ENCODE measurements at regions not wholly inside any gene's neighbourhood (a gene's known extent, or its start where the extent isn't known, plus 50 kb on each side); places are given as distances from the start of the nearest gene placed in this dataset.
A peak's percentile ranks its signal among the peaks of the same experiment; 100 is the strongest.

DNA sequence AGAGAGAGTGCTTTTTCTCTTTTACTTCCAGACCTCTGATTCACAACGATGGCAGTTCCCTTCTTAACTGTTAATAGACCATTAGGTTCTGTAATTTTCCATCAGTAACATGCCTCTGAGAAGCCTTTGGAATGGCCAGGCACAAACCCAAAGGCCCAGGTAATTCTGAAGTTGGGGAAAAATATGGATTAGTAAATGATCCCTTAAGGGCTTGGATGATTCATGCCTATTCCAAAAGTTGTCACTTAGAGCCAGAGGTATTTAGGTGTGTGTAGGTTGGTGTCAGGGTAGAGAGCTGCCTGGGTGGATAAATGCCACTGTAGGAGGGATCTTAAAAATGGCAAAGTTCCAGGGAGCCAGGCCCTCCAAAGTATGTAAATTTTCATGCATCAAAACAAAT lies 228.8 kb downstream of the PLK2 start:
- H3K9ac ChIP-seq (ENCODE audit: low read length in 5 of 5): no peak overlapping the region
- no peaks in the 10 kb centered on the region for H3K36me3 ChIP-seq (ENCODE audit: control insufficient read depth in 5 of 5, insufficient read depth in 5 of 5, low read length in 5 of 5)
- no peak overlapping the region for H3K4me3 ChIP-seq (ENCODE audit: low read depth in 1 of 5, low read length in 5 of 5)
- H3K9me3 ChIP-seq (ENCODE audit: control insufficient read depth in 5 of 5, low read length in 5 of 5): no peaks in the 10 kb centered on the region
- H3K27ac ChIP-seq (ENCODE audit: low read depth, low read length): no peak overlapping the region
- peaks cover 0 to 12% (median 0%) of the 10 kb centered on the region in 5 donors for H3K4me1 ChIP-seq (ENCODE audit: control insufficient read depth in 5 of 5, insufficient read depth in 5 of 5, low read length in 5 of 5)
- H3K27me3 ChIP-seq (ENCODE audit: control insufficient read depth in 5 of 5, insufficient read depth in 4 of 5, low read length in 5 of 5): no peaks in the 10 kb centered on the region

DNA sequence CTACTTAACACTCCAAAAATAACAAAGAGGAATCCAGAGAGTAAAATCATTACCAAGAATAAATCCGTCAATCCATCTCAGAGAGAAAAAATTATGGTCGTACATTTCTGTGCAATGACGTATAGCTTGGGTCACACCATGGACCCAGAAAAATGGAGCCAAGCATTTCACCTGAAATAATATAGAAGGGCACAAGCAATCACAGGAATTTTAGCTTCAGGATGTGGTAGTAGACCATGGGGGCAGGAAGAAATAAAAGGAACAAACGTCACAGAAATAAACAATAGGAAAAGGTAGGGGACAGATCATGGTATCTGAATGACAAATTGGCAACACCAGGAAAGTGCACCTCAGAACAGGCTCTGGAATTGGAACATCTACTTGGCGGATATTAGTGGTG lies 231.0 kb downstream of the PLK2 start:
- Histone ChIP-seq H3K9me3 (ENCODE audit: control insufficient read depth in 5 of 5, low read length in 5 of 5) (no peaks in the 10 kb centered on the region), H3K9ac (ENCODE audit: low read length in 5 of 5) (no peak overlapping the region), H3K4me1 (ENCODE audit: control insufficient read depth in 5 of 5, insufficient read depth in 5 of 5, low read length in 5 of 5) (peaks cover 0 to 11% (median 0%) of the 10 kb centered on the region in 5 donors), H3K27ac (ENCODE audit: low read depth, low read length) (no peak overlapping the region), H3K27me3 (ENCODE audit: control insufficient read depth in 5 of 5, insufficient read depth in 4 of 5, low read length in 5 of 5) (no peaks in the 10 kb centered on the region), H3K36me3 (ENCODE audit: control insufficient read depth in 5 of 5, insufficient read depth in 5 of 5, low read length in 5 of 5) (no peaks in the 10 kb centered on the region), H3K4me3 (ENCODE audit: low read depth in 1 of 5, low read length in 5 of 5) (no peak overlapping the region)

- Histone ChIP-seq H3K9ac (ENCODE audit: low read length in 5 of 5) (no peak overlapping the region), H3K4me1 (ENCODE audit: control insufficient read depth in 5 of 5, insufficient read depth in 5 of 5, low read length in 5 of 5) (peaks cover 0 to 11% (median 0%) of the 10 kb centered on the region in 5 donors), H3K4me3 (ENCODE audit: low read depth in 1 of 5, low read length in 5 of 5) (no peak overlapping the region), H3K27me3 (ENCODE audit: control insufficient read depth in 5 of 5, insufficient read depth in 4 of 5, low read length in 5 of 5) (no peaks in the 10 kb centered on the region), H3K27ac (ENCODE audit: low read depth, low read length) (no peak overlapping the region), H3K36me3 (ENCODE audit: control insufficient read depth in 5 of 5, insufficient read depth in 5 of 5, low read length in 5 of 5) (no peaks in the 10 kb centered on the region), H3K9me3 (ENCODE audit: control insufficient read depth in 5 of 5, low read length in 5 of 5) (no peaks in the 10 kb centered on the region)
Measured at GRCh38 chr5:58227858-58228257, 232.0 kb downstream of the PLK2 start.

DNA sequence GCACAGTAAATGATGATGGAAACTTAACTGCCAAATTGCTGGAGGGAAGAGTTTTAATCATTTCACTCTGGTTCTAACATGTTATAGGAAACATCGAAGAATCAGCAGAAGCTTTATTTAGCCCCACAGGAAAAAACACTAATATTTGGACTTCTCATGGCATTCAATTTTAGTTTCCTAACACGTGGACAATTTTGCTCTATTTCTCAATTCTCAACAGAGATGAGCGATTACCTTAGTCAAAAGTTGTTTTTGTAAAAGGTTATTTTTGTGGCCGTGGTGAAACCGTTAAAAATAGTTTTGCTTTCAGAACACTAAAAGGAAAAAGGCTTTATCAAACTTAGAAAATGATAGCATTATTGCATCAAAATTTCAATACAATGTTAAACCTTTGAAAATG lies 235.2 kb downstream of the PLK2 start:
- H3K27ac ChIP-seq (ENCODE audit: low read depth, low read length): no peak overlapping the region

GRCh38 chr5:58224221-58224620 lies 235.7 kb downstream of the PLK2 start:
- no peaks in the 10 kb centered on the region for H3K27me3 ChIP-seq (ENCODE audit: control insufficient read depth in 5 of 5, insufficient read depth in 4 of 5, low read length in 5 of 5)
- peaks cover 0 to 11% (median 0%) of the 10 kb centered on the region in 5 donors for H3K4me1 ChIP-seq (ENCODE audit: control insufficient read depth in 5 of 5, insufficient read depth in 5 of 5, low read length in 5 of 5)
- H3K36me3 ChIP-seq (ENCODE audit: control insufficient read depth in 5 of 5, insufficient read depth in 5 of 5, low read length in 5 of 5): no peaks in the 10 kb centered on the region
- H3K27ac ChIP-seq (ENCODE audit: low read depth, low read length): no peak overlapping the region
- no peaks in the 10 kb centered on the region for H3K9me3 ChIP-seq (ENCODE audit: control insufficient read depth in 5 of 5, low read length in 5 of 5)
- H3K4me3 ChIP-seq (ENCODE audit: low read depth in 1 of 5, low read length in 5 of 5): peak overlapping the region in 1 of 5 donors; percentile 13
- no peak overlapping the region for H3K9ac ChIP-seq (ENCODE audit: low read length in 5 of 5)

More for the DNA sequence above, 235.2 kb downstream of the PLK2 start:
- Histone ChIP-seq H3K36me3 (ENCODE audit: control insufficient read depth in 5 of 5, insufficient read depth in 5 of 5, low read length in 5 of 5) (no peaks in the 10 kb centered on the region), H3K9ac (ENCODE audit: low read length in 5 of 5) (no peak overlapping the region), H3K4me3 (ENCODE audit: low read depth in 1 of 5, low read length in 5 of 5) (peak overlapping the region in 1 of 5 donors; percentile 13), H3K27me3 (ENCODE audit: control insufficient read depth in 5 of 5, insufficient read depth in 4 of 5, low read length in 5 of 5) (no peaks in the 10 kb centered on the region), H3K4me1 (ENCODE audit: control insufficient read depth in 5 of 5, insufficient read depth in 5 of 5, low read length in 5 of 5) (peaks cover 0 to 11% (median 0%) of the 10 kb centered on the region in 5 donors), H3K9me3 (ENCODE audit: control insufficient read depth in 5 of 5, low read length in 5 of 5) (no peaks in the 10 kb centered on the region)

- no peaks in the 10 kb centered on the region for H3K36me3 ChIP-seq (ENCODE audit: control insufficient read depth in 5 of 5, insufficient read depth in 5 of 5, low read length in 5 of 5)
- H3K9ac ChIP-seq (ENCODE audit: low read length in 5 of 5): no peak overlapping the region
- no peaks in the 10 kb centered on the region for H3K4me1 ChIP-seq (ENCODE audit: control insufficient read depth in 5 of 5, insufficient read depth in 5 of 5, low read length in 5 of 5)
- no peak overlapping the region for H3K27ac ChIP-seq (ENCODE audit: low read depth, low read length)
- no peaks in the 10 kb centered on the region for H3K27me3 ChIP-seq (ENCODE audit: control insufficient read depth in 5 of 5, insufficient read depth in 4 of 5, low read length in 5 of 5)
- no peaks in the 10 kb centered on the region for H3K9me3 ChIP-seq (ENCODE audit: control insufficient read depth in 5 of 5, low read length in 5 of 5)
- no peak overlapping the region for H3K4me3 ChIP-seq (ENCODE audit: low read depth in 1 of 5, low read length in 5 of 5)
Measured at GRCh38 chr5:58215364-58215763, 244.5 kb downstream of the PLK2 start.

- no peak overlapping the region for H3K4me3 ChIP-seq (ENCODE audit: low read depth in 1 of 5, low read length in 5 of 5)
- no peaks in the 10 kb centered on the region for H3K36me3 ChIP-seq (ENCODE audit: control insufficient read depth in 5 of 5, insufficient read depth in 5 of 5, low read length in 5 of 5)
- no peak overlapping the region for H3K27ac ChIP-seq (ENCODE audit: low read depth, low read length)
- no peak overlapping the region for H3K9ac ChIP-seq (ENCODE audit: low read length in 5 of 5)
- no peaks in the 10 kb centered on the region for H3K27me3 ChIP-seq (ENCODE audit: control insufficient read depth in 5 of 5, insufficient read depth in 4 of 5, low read length in 5 of 5)
- no peaks in the 10 kb centered on the region for H3K4me1 ChIP-seq (ENCODE audit: control insufficient read depth in 5 of 5, insufficient read depth in 5 of 5, low read length in 5 of 5)
- H3K9me3 ChIP-seq (ENCODE audit: control insufficient read depth in 5 of 5, low read length in 5 of 5): no peaks in the 10 kb centered on the region
Measured at GRCh38 chr5:58211441-58211840, 248.4 kb downstream of the PLK2 start.

DNA sequence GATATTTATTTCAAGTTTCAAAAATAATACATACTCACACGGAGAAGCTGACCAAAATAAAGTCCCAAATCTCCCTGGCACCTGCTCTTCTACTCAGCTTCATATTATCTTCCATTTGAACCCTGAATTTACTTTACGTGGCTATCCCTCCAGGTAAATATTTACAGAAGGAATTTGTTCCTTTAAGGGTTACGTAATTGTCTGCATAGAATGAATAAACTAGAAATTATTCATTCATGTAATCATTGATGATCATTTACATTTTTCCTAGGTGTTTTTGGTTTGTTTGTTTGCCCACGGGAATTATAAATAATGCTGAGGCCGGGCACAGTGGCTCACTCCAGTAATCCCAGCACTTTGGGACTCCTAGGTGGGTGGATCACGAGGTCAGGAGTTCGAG lies 251.2 kb downstream of the PLK2 start:
- H3K4me3 ChIP-seq (ENCODE audit: low read depth in 1 of 5, low read length in 5 of 5): no peak overlapping the region
- H3K27ac ChIP-seq (ENCODE audit: low read depth, low read length): no peak overlapping the region
- H3K9ac ChIP-seq (ENCODE audit: low read length in 5 of 5): no peak overlapping the region
- H3K27me3 ChIP-seq (ENCODE audit: control insufficient read depth in 5 of 5, insufficient read depth in 4 of 5, low read length in 5 of 5): no peaks in the 10 kb centered on the region
- no peaks in the 10 kb centered on the region for H3K36me3 ChIP-seq (ENCODE audit: control insufficient read depth in 5 of 5, insufficient read depth in 5 of 5, low read length in 5 of 5)
- H3K9me3 ChIP-seq (ENCODE audit: control insufficient read depth in 5 of 5, low read length in 5 of 5): no peaks in the 10 kb centered on the region
- no peaks in the 10 kb centered on the region for H3K4me1 ChIP-seq (ENCODE audit: control insufficient read depth in 5 of 5, insufficient read depth in 5 of 5, low read length in 5 of 5)

DNA sequence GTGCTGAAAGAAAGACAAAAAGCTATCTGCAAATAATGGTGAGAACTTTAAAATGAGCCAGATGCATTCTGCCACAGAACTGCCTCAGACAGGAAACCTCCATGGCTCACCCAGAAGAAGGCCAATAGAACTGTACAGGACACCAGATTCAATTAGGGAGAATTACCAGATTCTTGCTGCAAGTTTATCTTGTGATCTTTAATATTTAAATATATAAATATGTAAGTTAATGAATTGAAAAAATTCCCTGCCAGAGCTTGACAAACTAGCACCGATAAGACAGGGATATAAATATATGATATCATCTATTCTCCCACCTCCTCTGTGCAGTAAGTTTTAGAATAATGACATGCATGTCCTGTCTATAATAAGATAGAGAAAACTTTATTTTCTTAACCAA lies 252.8 kb downstream of the PLK2 start:
- H3K4me1 ChIP-seq (ENCODE audit: control insufficient read depth in 5 of 5, insufficient read depth in 5 of 5, low read length in 5 of 5): no peaks in the 10 kb centered on the region
- no peaks in the 10 kb centered on the region for H3K27me3 ChIP-seq (ENCODE audit: control insufficient read depth in 5 of 5, insufficient read depth in 4 of 5, low read length in 5 of 5)
- H3K36me3 ChIP-seq (ENCODE audit: control insufficient read depth in 5 of 5, insufficient read depth in 5 of 5, low read length in 5 of 5): no peaks in the 10 kb centered on the region
- no peak overlapping the region for H3K27ac ChIP-seq (ENCODE audit: low read depth, low read length)
- no peak overlapping the region for H3K4me3 ChIP-seq (ENCODE audit: low read depth in 1 of 5, low read length in 5 of 5)
- H3K9ac ChIP-seq (ENCODE audit: low read length in 5 of 5): no peak overlapping the region
- H3K9me3 ChIP-seq (ENCODE audit: control insufficient read depth in 5 of 5, low read length in 5 of 5): no peaks in the 10 kb centered on the region

DNA sequence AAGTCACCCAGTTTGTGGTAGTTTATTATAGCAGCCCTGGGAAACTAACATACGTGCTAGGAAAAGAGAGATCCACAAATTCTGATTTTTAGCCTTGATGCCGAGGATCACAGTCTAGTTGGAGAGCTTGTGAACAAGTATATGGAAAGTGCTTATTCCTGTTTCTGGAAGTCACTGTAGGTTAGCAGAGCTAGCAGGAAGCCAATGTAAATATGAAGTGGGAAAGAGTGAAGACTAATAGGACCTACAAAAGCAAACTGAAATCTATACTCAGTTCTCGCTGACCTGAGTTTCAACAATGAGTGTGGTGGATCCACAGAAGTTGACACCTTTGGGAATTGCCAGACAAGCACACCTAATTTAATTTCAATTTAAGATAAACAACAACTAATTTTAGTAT lies 254.9 kb downstream of the PLK2 start:
- no peaks in the 10 kb centered on the region for H3K9me3 ChIP-seq (ENCODE audit: control insufficient read depth in 5 of 5, low read length in 5 of 5)
- H3K27ac ChIP-seq (ENCODE audit: low read depth, low read length): no peak overlapping the region
- no peak overlapping the region for H3K9ac ChIP-seq (ENCODE audit: low read length in 5 of 5)
- no peak overlapping the region for H3K4me3 ChIP-seq (ENCODE audit: low read depth in 1 of 5, low read length in 5 of 5)
- no peaks in the 10 kb centered on the region for H3K4me1 ChIP-seq (ENCODE audit: control insufficient read depth in 5 of 5, insufficient read depth in 5 of 5, low read length in 5 of 5)
- no peaks in the 10 kb centered on the region for H3K27me3 ChIP-seq (ENCODE audit: control insufficient read depth in 5 of 5, insufficient read depth in 4 of 5, low read length in 5 of 5)
- H3K36me3 ChIP-seq (ENCODE audit: control insufficient read depth in 5 of 5, insufficient read depth in 5 of 5, low read length in 5 of 5): no peaks in the 10 kb centered on the region

- H3K27me3 ChIP-seq (ENCODE audit: control insufficient read depth in 5 of 5, insufficient read depth in 4 of 5, low read length in 5 of 5): no peaks in the 10 kb centered on the region
- H3K36me3 ChIP-seq (ENCODE audit: control insufficient read depth in 5 of 5, insufficient read depth in 5 of 5, low read length in 5 of 5): no peaks in the 10 kb centered on the region
- peaks cover 0 to 7% (median 2%) of the 10 kb centered on the region in 5 donors for H3K4me1 ChIP-seq (ENCODE audit: control insufficient read depth in 5 of 5, insufficient read depth in 5 of 5, low read length in 5 of 5)
- no peak overlapping the region for H3K27ac ChIP-seq (ENCODE audit: low read depth, low read length)
- no peak overlapping the region for H3K9ac ChIP-seq (ENCODE audit: low read length in 5 of 5)
- H3K9me3 ChIP-seq (ENCODE audit: control insufficient read depth in 5 of 5, low read length in 5 of 5): no peaks in the 10 kb centered on the region
- no peak overlapping the region for H3K4me3 ChIP-seq (ENCODE audit: low read depth in 1 of 5, low read length in 5 of 5)
Measured at GRCh38 chr5:58202941-58203444, 256.9 kb downstream of the PLK2 start.
